C4-2B (cell line): ENCODE measurements at regions not wholly inside any gene's neighbourhood (a gene's known extent, or its start where the extent isn't known, plus 50 kb on each side); places are given as distances from the start of the nearest gene placed in this dataset.
"Not testable (repeated sequence)": the region's sequence is repeated elsewhere in the genome, so short reads cannot be mapped to it uniquely, and the experiment has no call there.

Experiments used
- CTCF ChIP-seq: fragments of 450-650 bp; conservative IDR thresholded peaks from 2 replicates; pipeline ENCODE4 v1.5.1; 2017; ENCODE audit warnings: mild to moderate bottlenecking
- ZFX ChIP-seq: fragments of 450-650 bp; IDR thresholded peaks from 2 replicates; pipeline ENCODE4 v1.6.1; 2017

GRCh38 chr12:74174961-74175360, 362.7 kb upstream of the ATXN7L3B start:
- not testable (repeated sequence) for TF ChIP-seq CTCF, ZFX
